ENCODE measurements at regions not wholly inside any gene's neighbourhood (a gene's known extent, or its start where the extent isn't known, plus 50 kb on each side); places are given as distances from the start of the nearest gene placed in this dataset.

DNA sequence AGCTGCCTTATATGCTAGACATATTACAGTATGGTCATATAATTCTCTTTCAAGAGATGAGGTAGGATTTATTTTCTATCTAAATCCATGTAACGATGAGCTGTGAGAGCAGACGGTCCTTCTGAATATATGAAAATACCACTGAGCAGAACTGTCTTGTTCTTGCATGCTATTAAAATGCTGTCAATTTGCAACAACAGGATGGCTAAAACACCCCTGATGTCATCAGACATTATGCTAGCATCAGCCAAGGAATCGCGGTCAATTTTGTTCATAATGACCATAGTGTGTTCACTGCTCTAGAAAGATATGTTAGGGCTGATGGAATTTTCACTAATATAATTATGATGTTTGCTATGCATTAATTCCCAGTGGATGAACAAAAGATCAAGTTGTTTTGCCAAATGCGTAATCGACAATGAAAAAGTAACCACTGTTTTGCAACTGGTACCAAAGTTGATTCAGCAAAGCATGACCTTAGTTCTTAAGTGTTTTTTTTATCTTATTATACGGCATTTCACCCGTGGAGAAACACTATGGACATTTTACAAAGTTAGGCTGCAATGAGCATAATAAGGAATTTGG, 765.4 kb upstream of the NR2F2 start:
- in situ Hi-C loops (cut with HindIII; ENCODE audit: low sequenced_read_pairs), result loop anchor here (10.0 kb wide), 1 partner anchor 280 kb away; no protein-coding TSS in a partner anchor

DNA sequence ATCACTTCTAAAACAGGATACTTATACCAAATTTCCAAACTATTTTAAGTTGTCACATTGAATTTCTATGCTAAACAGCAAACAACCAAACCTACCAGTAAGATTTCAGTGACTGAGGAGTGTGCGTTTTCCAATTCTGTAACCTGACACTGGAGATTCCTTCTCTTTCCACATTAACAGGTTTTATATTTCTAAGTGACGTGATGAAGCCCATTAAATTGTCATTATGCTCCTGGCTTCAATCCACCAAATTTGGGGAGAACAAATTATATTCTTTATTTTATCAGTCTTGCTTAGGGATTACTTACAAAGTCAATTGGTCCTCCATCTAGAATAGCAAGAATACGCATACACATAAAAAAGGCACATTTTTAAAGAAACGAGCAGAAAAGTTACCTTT, 764.8 kb upstream of the NR2F2 start:
- in situ Hi-C loops (cut with HindIII; ENCODE audit: low sequenced_read_pairs), result loop anchor here (10.0 kb wide), 1 partner anchor 281 kb away; no protein-coding TSS in a partner anchor

DNA sequence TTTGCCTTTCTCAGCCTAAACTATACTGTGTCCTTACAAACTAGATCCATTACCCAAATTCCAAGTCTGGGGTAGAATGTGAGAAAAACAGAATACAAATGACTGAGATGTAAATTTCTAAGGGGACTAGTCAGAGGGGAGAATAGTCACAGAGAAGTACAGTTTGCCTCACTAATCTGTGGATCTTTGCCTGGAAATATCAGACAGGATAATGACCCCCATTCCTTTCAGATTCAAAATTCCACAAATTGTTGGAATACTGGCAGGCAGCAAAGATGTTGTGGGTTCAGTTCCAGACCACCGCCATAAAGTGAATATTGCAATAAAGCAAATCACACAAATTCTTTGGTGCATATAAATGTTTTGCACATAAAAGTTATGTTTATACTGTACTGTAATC, 762.8 kb upstream of the NR2F2 start:
- in situ Hi-C loops (cut with HindIII; ENCODE audit: low sequenced_read_pairs), result loop anchor here (10.0 kb wide), 1 partner anchor 283 kb away; no protein-coding TSS in a partner anchor

DNA sequence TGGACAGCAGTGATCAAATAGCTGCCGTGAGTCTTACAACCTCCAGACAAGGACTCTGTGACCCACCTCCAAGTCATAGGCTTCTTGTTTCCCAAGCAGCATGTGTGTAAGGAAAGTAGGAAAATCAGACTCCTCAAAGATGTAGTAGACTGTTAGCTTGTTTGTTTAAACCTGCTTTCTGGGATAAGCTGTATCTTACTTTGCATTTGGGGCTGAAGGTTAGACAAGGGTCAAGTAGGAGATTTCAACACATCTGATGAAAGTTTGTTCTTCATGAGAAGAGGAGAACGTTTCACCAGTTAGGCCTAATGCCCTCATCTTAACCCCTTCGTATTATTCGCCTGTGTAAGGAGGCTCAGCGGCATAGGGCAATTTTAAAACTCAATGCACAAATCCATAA, 756.4 kb upstream of the NR2F2 start:
- in situ Hi-C loops (cut with HindIII; ENCODE audit: low sequenced_read_pairs), result no loop called here

DNA sequence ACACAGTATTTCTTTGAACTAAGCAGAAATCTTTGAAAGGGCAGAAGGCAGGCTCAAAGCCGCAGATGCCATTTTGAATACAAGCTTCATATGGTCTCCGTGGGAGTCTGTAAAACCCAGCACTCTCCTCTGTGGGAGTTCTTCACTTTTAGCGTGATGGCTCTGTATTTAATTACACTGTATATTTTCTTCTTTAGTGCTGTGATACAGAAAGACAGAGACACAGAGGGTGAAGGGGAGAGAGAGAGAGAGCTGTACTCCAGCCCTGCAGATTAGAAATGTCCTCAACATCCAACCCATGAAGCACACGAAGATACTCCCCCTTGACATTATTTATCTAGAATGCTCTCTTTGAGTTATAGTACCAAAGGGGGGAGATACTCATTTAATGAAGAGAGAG, 752.6 kb upstream of the NR2F2 start:
- in situ Hi-C loops (cut with HindIII; ENCODE audit: low sequenced_read_pairs), result no loop called here

DNA sequence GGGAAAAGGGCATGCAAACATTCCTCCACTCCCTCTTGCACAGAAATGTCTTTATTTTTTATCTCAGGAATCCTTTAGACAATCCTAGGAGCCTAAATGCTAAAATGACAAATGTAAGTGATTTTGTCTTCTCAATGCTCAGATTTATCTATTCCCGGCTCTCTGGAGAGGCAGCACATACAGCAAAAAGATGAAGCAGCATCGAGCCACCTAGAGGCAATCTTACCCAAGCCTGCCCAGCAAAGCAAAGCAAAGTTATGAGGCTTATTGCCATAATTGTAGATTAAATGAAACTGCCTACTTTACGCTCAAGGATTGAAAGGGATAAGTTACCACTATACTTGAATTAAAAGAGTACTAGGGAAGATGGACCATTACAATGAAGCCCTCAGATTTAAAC, 750.4 kb upstream of the NR2F2 start:
- in situ Hi-C loops (cut with HindIII; ENCODE audit: low sequenced_read_pairs), result no loop called here

DNA sequence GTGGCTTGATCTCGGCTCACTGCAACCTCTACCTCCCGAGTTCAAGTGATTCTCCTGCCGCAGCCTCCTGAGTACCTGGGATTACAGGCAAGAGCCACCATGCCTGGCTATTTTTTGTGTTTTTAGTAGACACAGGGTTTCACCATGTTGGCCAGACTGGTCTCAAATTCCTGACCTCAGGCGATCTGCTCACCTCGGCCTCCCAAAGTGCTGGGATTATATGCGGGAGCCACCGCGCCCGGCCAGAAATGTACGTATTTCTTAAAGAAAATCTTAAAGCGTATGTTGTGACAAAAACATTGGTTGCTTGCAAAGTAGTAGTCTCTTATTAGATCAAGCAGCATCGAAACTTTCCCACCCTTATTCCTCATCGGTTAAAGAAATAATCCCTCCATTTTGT, 748.9 kb upstream of the NR2F2 start:
- in situ Hi-C loops (cut with HindIII; ENCODE audit: low sequenced_read_pairs), result no loop called here

DNA sequence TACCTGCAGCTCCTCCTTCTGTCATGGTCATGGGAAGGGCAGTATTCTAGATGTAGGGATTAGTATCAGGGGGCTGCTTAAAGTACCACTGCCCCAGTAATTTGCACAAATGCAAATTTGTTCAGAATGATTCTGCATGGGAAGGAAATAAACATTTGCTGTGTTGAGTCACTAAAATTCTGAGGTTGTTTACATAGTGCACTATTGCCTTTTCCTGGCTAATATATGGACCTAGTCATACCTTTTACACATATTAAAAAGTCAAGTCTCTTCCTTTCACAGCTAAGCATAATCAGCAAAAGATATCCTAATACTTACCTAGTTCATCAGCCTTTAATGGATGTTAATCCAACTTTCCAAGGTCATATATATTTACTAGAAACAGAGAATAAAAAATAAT, 746.4 kb upstream of the NR2F2 start:
- in situ Hi-C loops (cut with HindIII; ENCODE audit: low sequenced_read_pairs), result no loop called here

DNA sequence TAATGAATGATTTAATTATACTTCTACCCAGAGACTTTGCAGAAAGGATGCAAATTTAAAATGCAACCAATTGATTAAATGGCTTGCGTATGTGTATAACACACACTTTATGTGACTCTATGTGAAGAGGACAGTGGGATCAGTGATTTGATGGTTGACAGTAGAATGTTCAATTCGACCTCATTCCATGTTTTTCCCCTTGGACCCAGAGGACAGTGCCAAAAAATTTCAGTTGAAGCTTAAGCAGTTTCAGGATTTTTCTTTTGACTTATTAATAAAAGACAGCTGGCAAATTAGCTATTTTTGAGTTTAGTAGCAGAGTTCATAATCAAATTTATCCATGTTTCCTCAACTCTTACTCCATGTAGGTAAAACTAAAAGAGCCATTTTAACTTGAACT, 742.4 kb upstream of the NR2F2 start:
- in situ Hi-C loops (cut with HindIII; ENCODE audit: low sequenced_read_pairs), result no loop called here

DNA sequence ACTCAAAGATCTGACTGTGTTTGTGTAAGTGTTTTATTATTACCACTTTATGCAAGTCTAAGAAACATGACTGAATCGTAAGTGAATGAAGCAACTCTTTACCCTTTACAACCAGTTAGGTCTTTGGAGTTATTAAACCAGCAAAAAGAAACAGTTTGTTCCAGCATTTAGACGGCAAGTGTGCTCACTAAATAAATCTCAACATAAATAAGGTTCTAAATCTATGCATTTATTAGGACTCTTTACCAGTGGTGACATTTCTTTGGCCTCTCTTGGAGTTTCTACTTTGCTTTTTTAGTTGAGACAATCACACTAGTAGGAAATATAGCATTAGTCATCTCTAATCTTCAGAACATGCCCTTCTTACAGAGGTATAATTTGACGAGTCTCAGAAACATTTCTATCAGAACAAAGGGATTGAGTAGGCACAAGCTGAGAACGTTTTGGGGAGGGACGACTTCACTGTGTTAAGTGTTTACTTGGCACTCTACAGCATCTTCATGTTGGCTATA, 739.9 kb upstream of the NR2F2 start:
- in situ Hi-C loops (cut with HindIII; ENCODE audit: low sequenced_read_pairs), result no loop called here

DNA sequence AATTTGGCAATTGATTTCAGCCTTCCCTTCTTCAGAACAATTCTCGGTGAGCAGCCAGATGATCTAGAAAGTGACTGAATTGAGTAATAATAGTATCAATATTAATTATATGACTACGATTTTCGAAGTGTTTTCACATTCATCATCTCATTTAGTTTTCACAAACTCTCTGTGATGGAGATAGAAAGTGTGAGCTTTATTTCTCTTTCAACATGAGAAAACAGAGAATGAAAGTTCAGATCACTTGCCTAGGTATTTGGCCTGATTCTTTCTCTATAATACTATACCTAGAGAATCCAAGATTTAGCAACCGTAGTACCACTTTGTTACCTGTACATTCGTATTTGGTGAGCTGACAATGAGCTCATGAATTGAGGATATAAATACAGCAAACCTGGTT, 739.2 kb upstream of the NR2F2 start:
- in situ Hi-C loops (cut with HindIII; ENCODE audit: low sequenced_read_pairs), result no loop called here

DNA sequence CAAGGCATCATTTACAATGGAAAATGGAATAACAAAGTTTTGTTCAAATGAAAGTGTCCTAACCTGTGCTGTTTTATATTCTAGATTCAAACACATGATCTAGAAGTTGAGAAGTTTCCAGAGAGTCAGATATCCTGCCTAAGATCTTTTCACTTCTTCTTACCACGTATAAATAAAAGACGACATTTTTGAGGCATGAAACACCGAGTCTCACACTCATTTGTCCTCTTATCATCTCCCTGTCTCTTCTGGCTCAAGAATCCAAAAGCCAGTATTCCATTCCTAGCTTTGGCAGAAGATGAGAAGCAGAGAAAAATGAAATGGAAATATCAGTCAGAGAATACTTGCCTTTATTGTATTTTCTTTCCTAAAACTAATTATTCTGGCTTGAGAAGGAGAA, 738.6 kb upstream of the NR2F2 start:
- in situ Hi-C loops (cut with HindIII; ENCODE audit: low sequenced_read_pairs), result no loop called here

DNA sequence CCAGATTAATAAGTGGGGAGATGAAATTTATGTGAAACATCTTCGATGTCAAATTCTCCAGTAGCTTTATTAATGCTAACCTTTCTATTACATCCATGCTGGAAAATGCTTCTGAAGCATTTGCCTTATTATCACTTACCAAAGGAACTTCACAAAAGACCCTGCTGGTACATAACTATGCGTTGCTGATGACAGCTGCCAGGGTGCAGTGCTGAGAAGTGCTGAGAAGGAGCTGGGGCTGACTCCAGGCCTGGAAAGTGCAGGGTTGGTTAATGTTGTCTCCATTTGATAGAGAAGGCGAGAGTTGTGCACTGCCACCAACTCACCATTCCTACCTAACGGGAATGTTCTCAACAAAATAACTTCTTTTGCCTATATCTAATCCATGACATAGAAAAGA, 736.0 kb upstream of the NR2F2 start:
- in situ Hi-C loops (cut with HindIII; ENCODE audit: low sequenced_read_pairs), result no loop called here

DNA sequence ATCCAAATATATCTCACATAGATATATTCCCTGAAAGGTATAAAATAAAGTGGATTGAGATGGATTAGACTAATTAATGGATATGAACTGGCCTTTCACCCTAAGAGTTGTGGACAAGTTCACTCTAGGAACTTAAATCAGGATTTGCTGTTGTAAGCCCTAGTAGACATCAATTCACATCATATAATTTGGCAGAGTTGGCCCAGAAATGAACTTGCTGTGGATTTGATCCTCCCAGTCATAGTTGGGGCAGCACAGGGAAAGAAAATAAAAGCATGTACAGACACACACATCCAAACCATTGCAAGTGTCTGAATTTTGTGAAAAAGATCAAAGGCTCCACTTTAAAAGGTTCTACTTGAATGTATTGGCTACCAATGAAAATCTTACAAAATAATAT, 734.7 kb upstream of the NR2F2 start:
- in situ Hi-C loops (cut with HindIII; ENCODE audit: low sequenced_read_pairs), result no loop called here

DNA sequence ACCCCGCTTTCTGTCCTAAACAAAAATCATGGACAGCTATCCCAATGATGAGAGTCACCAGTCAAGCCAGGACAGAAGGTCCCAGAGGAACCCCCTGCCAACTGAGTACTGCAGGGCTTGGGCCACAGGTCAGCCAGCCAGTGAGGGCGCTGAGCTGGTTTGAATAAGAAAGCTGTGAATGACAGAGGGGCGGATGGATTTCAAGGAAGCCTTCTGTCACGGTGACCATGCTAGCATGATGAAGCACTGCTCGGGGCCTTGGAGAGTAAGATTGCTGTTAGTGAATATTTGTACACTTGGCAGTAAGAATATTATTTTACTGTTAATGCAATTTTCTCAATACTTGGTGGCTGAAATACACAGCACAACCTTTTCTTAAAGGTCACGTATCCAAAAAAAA, 734.0 kb upstream of the NR2F2 start:
- in situ Hi-C loops (cut with HindIII; ENCODE audit: low sequenced_read_pairs), result no loop called here

DNA sequence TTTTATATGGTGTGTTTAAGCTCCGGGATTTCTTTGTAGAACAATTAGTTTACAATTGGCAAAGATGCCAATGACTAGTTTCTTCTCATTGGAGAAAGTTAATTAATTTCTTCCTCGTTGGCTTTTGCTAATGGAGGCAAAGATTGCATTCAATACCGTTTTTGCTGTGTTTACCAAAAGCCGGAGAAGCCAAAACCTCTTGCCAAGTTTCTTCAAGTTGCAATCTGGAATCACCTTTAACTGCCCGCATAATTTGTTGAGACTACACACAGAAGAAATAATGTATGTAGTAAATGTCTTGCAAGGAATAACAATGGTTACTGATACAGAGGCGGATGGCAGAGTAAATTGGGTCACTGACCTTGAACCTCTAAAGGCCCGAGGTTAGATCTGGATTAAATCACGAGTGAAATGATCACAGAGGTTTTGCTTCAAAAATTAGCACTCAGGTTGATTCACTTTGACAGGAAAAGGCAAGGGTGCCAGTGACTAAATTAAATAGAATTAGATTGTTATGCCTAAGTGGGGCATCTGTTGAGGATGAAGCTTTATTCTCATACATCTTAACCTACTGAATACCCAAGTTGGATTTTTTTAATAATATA, 732.1 kb upstream of the NR2F2 start:
- in situ Hi-C loops (cut with HindIII; ENCODE audit: low sequenced_read_pairs), result no loop called here

DNA sequence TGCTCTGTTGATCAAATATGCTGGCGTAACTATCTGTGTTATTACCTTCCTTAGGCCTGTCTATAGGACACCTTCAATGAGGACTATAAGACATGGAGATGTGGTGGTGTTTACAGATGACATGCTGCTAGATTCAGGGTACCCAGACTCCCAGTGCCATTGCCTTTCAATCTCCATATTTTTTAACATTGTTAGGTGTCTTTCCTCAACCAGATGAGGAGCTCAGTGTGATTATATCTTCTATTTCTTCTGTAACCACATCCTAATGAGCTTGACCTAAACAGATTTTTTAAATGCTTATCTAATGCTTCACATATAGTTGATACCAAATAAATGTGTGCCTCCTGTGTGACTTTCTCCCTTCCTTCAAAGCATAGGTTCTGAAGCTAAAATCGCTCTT, 730.1 kb upstream of the NR2F2 start:
- in situ Hi-C loops (cut with HindIII; ENCODE audit: low sequenced_read_pairs), result no loop called here

DNA sequence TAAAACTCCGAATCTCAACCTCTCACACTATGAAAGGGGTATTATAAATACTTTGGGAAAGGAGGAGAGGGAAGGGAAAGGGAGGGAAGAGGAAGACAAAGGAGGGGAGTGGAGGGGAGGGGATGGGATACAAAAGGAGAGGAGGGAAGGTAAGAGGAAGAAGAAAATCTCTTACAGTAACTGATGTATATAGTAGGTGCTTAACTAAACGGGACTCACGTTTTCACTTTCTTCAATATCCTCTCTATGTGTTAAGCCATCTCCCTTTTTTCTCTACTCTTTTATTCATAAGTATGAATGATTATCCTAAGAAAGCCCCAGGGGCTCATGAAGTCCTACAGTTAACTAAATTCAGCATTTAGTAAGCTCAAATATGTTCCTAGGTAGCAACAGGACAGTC, 729.6 kb upstream of the NR2F2 start:
- in situ Hi-C loops (cut with HindIII; ENCODE audit: low sequenced_read_pairs), result no loop called here

DNA sequence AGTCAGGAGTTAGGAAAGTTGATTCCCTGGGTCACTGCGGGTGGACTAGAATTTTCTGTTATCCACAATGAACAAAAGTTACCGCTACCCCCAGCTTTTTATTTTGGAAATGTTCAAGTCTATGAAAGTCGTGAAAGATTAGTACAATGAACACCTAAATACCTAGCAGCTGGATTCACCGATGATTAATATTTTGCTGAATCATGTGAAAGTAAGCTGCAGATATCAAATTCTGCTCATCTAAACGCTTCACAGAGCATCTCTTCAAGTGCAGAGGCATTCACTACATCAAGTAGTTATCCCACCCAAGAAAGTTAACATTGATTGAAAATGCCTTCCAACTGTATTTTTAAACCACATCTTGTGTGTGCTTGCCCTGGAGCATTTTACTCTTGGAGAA, 729.0 kb upstream of the NR2F2 start:
- in situ Hi-C loops (cut with HindIII; ENCODE audit: low sequenced_read_pairs), result no loop called here

DNA sequence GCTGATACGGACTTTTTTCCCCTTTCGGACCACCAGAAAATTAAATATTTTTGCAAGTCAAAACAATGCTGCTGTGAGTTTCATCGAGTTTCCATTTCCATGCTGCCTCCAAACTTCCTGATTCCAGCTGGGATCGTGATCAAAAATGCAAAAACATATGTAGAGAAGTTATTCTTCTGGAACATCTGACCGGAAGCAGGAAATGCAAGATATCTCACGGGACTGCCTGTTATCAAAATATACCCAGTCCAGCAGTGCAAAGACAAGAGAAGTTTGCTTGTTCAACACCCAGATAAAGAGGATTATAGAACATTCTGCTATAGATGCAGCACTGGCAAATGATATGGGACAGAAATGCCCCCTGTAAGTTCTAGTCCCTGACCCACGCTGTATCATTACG, 726.7 kb upstream of the NR2F2 start:
- in situ Hi-C loops (cut with HindIII; ENCODE audit: low sequenced_read_pairs), result no loop called here

DNA sequence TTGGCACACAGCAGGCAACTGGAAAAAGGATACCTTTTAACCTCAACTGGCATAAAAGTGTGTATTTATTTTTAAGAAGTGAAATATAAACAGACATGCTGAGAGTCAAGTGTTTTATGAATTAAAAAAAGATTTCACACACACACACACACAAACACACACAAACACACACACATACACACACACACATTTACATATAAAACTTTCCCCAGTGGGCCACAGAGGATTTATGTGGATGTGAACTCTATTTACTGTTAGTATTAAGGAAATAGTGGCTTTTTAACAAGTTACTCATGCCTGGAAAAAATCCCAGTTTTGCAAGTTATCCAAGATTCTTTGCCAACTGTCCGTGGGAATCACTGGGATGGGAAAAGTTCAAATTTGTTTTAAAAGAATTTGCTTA, 725.9 kb upstream of the NR2F2 start:
- in situ Hi-C loops (cut with HindIII; ENCODE audit: low sequenced_read_pairs), result no loop called here

DNA sequence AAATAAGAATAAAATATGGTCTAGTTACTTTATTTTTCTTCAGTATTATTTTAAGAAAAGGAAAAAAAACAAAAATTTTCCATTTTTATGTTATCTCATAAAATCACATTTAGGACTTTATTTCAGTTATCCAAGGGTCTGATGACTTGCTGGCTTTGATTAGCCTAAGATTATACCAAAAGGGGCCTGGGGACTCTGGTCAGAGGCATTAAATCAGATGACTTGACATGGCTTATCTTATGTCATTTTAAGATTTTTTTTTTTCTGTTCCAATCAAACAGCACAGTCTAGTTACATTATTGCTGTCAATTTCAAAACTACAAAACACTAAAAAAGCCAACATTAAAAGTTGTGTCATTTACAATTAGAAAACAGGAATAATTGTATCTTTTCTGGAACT, 725.4 kb upstream of the NR2F2 start:
- in situ Hi-C loops (cut with HindIII; ENCODE audit: low sequenced_read_pairs), result no loop called here

DNA sequence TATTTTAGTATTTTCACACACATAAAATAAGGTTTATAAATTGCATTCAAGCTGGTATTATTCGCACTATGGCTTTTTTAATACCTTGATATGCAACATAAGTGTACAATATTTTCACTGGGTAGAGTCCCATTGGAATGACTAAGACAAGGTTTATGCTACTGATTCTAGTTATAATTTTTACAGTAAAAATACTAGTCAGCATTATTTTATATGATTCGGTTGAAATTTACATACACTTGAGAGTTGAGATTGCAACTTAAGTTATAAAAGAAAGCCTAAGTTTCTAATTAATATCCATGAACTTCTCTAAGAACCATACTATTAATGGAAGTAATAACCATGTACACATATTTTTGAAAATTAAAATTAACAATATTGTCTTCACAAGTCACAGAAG, 723.9 kb upstream of the NR2F2 start:
- in situ Hi-C loops (cut with HindIII; ENCODE audit: low sequenced_read_pairs), result no loop called here
